Heart left ventricle (tissue), 13 donors: ENCODE measurements at regions not wholly inside any gene's neighbourhood (a gene's known extent, or its start where the extent isn't known, plus 50 kb on each side); places are given as distances from the start of the nearest gene placed in this dataset.

Experiments used
- POLR2A ChIP-seq, 2 donors: fragments of 450-650 bp; IDR thresholded peaks; one replicate each; pipeline ENCODE4 v1.6.1; 2017; ENCODE audit warnings: antibody characterized with exemption in 2 of 2, mild to moderate bottlenecking in 2 of 2, moderate library complexity in 2 of 2
- TF ChIP-seq, protein P1 (sequence below), 12 donors: fragments of 200-600 bp; sonication (generic) in 4 of 12; IDR thresholded peaks; one replicate each; pipeline versions ENCODE4 v1.5.0 to v1.8.0; 2018 to 2022; ENCODE audit warnings: antibody characterized with exemption in 12 of 12, mild to moderate bottlenecking in 5 of 12
- donor health status: ischemic (EF 13 %, LVEDD 7.1; RV severe dilation, severe dysfunction).
- donor health status: DM: no; HTN: yes; CAD: no.
- donor health status: DM: no; HTN: no; CAD: no.
- donor health status: ischemic (EF 25% LVEDD 6.9; RV normal size, moderate dysfunction).
- donor health status: ischemic (EF 25% LVEDD 5.7; RV mildly dilated, moderate dysfunction).
- donor health status: ischemic (EF 35%, LVEDD 5.7; RV mildly dilated, moderate dysfunction).
- donor health status: nonischemic (EF 11% LVEDD 7.7; RV severe dilation, severe dysfunction).
- donor health status: DM: yes; HTN: yes; CAD: no.
- donor health status: PGD.
- donor health status: ischemic (EF 29% LVEDD 5.4; RV normal size, mild dysfunction).
- donor health status: nonischemic (EF 23%, LVEDD 6.1; RV moderate dilation, normal function).

GRCh38 chr15:35669021-35669420 is 123.1 kb upstream of the DPH6 start:
- TF ChIP-seq, protein P1, sequence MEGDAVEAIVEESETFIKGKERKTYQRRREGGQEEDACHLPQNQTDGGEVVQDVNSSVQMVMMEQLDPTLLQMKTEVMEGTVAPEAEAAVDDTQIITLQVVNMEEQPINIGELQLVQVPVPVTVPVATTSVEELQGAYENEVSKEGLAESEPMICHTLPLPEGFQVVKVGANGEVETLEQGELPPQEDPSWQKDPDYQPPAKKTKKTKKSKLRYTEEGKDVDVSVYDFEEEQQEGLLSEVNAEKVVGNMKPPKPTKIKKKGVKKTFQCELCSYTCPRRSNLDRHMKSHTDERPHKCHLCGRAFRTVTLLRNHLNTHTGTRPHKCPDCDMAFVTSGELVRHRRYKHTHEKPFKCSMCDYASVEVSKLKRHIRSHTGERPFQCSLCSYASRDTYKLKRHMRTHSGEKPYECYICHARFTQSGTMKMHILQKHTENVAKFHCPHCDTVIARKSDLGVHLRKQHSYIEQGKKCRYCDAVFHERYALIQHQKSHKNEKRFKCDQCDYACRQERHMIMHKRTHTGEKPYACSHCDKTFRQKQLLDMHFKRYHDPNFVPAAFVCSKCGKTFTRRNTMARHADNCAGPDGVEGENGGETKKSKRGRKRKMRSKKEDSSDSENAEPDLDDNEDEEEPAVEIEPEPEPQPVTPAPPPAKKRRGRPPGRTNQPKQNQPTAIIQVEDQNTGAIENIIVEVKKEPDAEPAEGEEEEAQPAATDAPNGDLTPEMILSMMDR (IDR thresholded peaks at IDR 0.05) = no peak
- no peak for TF ChIP-seq POLR2A (IDR thresholded peaks at IDR 0.05)
